ENCODE measurements at regions not wholly inside any gene's neighbourhood (a gene's known extent, or its start where the extent isn't known, plus 50 kb on each side); places are given as distances from the start of the nearest gene placed in this dataset.

DNA sequence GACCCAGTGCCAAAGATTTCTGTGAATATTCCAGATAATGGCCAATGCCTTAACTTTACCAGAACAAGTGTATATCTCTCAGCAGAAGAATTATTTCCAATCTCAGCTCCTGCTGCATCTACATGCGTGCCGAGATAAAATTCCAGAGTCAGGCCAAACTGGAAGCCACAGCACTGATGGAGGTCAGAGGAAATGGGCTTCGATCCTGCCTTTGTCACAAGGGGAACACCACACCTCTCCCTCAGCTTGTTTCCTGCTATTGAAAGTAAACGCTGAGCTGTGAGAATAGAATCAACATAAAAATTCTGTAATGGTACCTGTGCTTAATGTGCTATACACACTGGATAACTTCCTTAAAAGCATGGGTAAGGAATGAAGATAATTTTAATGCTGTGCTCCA, 255.5 kb downstream of the NEBL start:
- TF ChIP-seq GATA2 (IDR thresholded peaks at IDR 0.05; ENCODE audit: low read depth, low read length) (no peak), GATA3 (IDR thresholded peaks at IDR 0.05; ENCODE audit: low read depth, low read length) (no peak)

All from SH-SY5Y (cell line).